Femur (tissue), 1 donor: ENCODE measurements at regions not wholly inside any gene's neighbourhood (a gene's known extent, or its start where the extent isn't known, plus 50 kb on each side); places are given as distances from the start of the nearest gene placed in this dataset.
A peak's percentile ranks its signal among the peaks of the same experiment; 100 is the strongest.
"Not testable (repeated sequence)": the region's sequence is repeated elsewhere in the genome, so short reads cannot be mapped to it uniquely, and the experiment has no call there.

Experiments
- DNase-seq: peaks from one replicate; pipeline ENCODE4 v3.0.0-alpha.2; 2017

- DNase-seq, result no peak
Measured at GRCh38 chr6:145087034-145087433, 648.3 kb downstream of the EPM2A start.

- DNase-seq, result no peak
Measured at GRCh38 chr6:145090801-145091585, 644.3 kb downstream of the EPM2A start.

- no peak for DNase-seq
Measured at GRCh38 chr6:145091586-145092142, 643.7 kb downstream of the EPM2A start.

- DNase-seq, result no peak
Measured at GRCh38 chr6:145092554-145092953, 642.8 kb downstream of the EPM2A start.

- no peak for DNase-seq
Measured at GRCh38 chr6:145093226-145093625, 642.1 kb downstream of the EPM2A start.

- no peak for DNase-seq
Measured at GRCh38 chr6:145096846-145097245, 638.5 kb downstream of the EPM2A start.

- DNase-seq, result not testable (repeated sequence)
Measured at GRCh38 chr6:145098127-145098526, 637.2 kb downstream of the EPM2A start.

- no peak for DNase-seq
Measured at GRCh38 chr6:145099713-145100112, 635.6 kb downstream of the EPM2A start.

GRCh38 chr6:145110109-145110508 is 625.2 kb downstream of the EPM2A start:
- DNase-seq, result no peak

- DNase-seq, result not testable (repeated sequence)
Measured at GRCh38 chr6:145111407-145111806, 623.9 kb downstream of the EPM2A start.

GRCh38 chr6:145112711-145113148 is 622.6 kb downstream of the EPM2A start:
- DNase-seq, result peak; percentile 16

GRCh38 chr6:145115638-145116037 is 619.7 kb downstream of the EPM2A start:
- DNase-seq, result no peak

GRCh38 chr6:145116591-145117178 is 618.6 kb downstream of the EPM2A start:
- no peak for DNase-seq

GRCh38 chr6:145118224-145118623 is 617.1 kb downstream of the EPM2A start:
- no peak for DNase-seq

GRCh38 chr6:145119081-145119480 is 616.2 kb downstream of the EPM2A start:
- no peak for DNase-seq

- DNase-seq, result no peak
Measured at GRCh38 chr6:145132709-145133108, 602.6 kb downstream of the EPM2A start.

GRCh38 chr6:145135702-145136101 is 599.6 kb downstream of the EPM2A start:
- no peak for DNase-seq

- DNase-seq, result no peak
Measured at GRCh38 chr6:145137425-145137824, 597.9 kb downstream of the EPM2A start.

GRCh38 chr6:145138469-145139139 is 596.7 kb downstream of the EPM2A start:
- no peak for DNase-seq

GRCh38 chr6:145139140-145139850 is 596.0 kb downstream of the EPM2A start:
- no peak for DNase-seq

- no peak for DNase-seq
Measured at GRCh38 chr6:145139895-145140294, 595.4 kb downstream of the EPM2A start.

- no peak for DNase-seq
Measured at GRCh38 chr6:145141572-145141971, 593.7 kb downstream of the EPM2A start.

- DNase-seq, result no peak
Measured at GRCh38 chr6:145142958-145143357, 592.4 kb downstream of the EPM2A start.
